Kidney glomerular epithelial cell (primary cell): ENCODE measurements at regions not wholly inside any gene's neighbourhood (a gene's known extent, or its start where the extent isn't known, plus 50 kb on each side); places are given as distances from the start of the nearest gene placed in this dataset.

Source experiments
- DNase-seq: peaks from one replicate; lab custom pipeline; 2025; lab: John Stamatoyannopoulos, UW

- DNase-seq, result no peak
Measured at GRCh38 chr11:70608568-70609470, 210.5 kb downstream of the CTTN start.

DNA sequence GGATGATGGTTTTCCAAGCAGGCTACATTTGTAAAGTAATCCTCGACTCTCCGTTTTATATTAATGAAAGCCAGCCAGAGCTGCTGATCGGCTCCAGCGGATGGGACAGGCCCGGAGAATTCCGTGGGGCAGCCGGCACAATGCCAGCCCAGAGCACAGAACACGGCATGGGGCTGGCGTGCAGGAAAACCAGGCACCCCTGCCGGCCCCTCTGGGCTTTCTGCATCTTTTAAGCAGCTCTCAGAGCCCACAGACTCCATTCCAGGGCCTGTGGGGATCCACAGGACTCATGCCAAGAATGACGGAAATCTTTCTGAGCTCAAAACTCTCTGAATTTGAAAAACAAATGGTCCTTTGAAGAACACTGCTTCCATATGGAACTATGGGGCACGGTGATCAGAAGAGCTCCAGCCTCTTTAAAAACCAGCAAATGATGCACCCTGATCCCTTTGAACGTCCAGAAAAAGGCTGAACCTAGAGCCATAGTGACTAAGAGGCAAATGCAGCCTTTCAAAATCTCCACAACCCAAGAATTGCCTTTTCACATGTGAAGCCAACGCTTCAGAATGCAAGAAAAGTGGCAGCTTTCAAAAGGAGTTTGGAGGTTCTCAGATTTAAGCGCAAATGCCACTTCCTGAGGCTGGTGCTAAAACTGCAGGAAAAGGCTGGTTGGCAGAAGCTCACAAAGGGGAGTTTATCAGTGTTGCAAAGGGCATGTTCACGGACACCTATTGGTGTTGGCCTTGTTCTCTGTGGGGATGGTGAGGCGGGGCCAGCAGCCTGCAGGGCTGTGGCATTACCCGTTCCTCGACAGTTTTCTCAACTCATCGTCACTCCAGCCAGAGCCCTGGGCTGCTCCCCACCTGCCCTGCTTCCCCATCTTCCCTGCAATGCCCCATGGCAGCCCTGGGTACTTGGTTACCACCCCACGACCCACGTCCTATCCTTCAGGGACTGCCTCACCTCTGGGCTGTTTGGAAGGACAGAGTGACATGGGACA lies 212.5 kb downstream of the CTTN start:
- no peak for DNase-seq

DNA sequence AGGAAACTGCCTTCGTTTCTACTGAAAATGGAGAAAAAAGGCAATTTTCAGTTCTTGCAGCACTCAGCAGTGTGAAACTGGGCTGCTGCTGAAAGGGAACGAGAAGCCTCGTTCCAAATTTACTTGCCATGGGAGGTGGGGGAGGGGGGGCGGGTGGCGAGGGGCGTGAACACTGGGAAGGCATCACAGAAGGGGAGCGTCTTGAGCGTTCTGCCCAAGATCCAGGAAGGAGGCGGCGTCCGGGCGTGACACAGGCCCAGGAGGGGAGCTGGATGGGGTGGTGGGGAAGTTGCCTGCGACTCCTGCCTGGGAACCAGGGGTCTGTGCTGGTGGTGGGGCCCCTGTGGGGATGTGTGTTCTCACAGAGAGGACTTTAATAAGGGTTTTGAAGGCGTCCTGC lies 213.5 kb downstream of the CTTN start:
- no peak for DNase-seq

- DNase-seq, result no peak
Measured at GRCh38 chr11:70612459-70613141, 214.3 kb downstream of the CTTN start.

DNA sequence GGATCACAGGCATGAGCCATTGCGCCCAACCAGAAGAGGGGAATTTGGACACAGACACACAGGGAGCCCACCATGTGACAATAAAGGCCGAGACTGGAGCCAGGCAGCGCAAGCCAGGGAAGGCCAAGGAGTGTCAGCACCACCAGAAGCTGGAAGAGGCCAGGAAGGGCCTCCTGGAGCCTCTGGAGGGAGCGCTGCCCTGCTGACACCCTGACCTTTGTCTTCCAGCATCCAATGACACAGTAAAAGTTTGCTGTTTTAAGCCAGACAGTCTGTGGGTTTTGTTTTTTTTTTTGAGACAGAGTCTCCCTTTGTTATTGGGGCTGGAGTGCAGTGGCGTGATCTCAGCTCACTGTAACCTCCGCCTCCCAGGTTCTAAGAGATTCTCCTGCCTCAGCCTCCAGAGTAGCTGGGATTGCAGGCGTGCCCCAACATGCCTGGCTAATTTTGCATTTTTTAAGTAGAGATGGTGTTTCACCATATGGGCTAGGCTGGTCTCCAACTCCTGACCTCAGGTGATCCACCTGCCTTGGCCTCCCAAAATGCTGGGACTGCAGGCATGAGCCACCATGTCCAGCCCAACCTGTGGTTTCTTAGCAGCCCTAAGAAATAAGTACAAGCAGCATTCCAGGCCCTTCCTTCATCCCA lies 215.8 kb downstream of the CTTN start:
- DNase-seq, result no peak

DNA sequence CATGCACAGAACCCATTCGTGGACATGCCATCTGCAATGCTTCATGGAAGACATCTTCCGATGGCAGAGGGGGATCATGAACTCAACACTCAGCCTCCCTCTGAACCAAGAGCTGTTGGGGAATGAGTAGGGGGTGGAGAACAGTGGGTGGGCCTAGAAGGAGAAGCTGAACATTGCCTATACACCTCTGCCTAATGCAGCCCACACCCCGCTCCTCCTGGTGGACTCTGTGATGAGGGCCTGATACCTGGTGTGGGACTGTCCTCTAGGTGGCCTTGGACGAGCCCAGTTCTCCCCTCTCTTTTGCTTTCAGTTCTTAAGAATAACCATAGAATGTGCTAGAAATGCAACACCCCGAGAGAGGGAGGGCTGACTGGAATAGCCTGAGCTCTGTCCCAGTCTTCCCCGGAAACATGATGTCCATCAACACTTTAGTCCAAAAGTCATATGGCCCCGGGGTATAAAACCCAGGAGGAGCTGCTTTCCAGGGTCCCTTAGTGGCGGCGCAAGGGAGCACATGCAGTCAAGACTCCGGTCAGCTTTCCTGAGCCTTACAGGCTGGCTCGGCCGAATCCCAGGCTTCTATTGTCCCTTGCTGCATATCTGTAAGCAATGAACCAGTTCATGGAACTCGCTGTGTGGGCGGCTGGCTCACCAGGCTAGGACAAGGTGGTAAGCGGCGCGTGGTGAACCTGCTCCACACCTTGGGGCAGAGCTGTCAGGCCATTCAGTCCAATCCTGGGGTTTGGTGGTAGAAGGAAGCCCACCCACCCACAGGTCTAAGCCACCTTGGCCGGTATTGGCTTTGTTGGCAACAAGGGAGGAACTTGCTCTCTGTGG lies 216.9 kb downstream of the CTTN start:
- no peak for DNase-seq

GRCh38 chr11:70616317-70616716 lies 218.0 kb downstream of the CTTN start:
- DNase-seq, result no peak

DNA sequence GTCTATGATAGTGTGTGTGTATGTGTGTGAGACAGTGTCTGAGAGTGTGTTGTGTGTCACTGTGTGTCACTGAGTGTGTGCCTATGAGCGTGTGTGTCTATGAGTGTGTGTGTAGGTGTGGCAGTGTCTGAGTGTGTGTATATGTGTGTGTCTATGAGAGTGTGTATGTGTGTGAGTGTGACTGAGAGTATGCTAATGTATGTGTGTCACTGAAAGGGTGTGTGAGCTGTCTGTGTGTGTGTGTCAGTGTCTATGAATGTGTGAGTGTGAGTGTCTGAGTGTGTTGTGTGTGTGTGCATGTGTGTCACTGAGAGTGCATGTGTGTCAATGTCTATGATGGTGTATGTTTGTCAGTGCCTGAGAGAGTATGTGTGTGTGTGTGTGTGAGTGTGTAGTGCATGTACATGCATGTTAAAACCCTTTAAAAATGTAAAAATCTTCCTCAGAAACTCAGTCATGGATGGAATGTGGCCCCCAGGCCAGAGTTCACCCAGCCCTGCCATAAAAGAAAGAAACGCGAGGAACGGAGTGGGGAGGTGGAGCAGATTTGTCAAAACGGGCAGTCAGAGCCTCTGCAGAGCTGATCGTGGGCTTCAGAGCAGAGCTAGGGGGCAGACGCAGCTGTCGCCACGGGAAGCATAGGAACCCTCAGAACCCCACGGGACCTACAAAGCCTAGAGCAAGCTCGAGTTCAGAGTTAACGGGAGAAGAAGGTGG lies 218.8 kb downstream of the CTTN start:
- no peak for DNase-seq

GRCh38 chr11:70618431-70619101 lies 220.2 kb downstream of the CTTN start:
- DNase-seq, result no peak

DNA sequence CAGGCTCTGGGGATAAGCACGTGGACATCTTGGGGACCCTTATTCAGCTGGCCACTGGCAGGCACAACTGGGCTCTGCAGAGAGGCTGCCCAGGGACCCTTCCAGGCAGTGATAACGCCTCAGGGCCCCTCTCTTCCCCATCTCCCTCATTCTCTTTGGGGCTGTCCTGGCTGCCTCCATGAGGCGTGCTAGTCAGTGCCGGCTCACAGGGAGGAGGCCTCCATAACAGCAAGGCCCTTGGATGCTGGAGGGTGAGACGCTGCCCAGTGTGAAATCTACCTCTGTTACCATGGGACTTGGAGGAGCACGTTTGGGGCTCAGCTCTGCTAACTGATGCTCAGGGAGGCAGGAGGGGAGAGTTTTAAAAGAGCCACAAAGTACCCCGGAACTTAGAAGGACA lies 221.3 kb downstream of the CTTN start:
- no peak for DNase-seq

DNA sequence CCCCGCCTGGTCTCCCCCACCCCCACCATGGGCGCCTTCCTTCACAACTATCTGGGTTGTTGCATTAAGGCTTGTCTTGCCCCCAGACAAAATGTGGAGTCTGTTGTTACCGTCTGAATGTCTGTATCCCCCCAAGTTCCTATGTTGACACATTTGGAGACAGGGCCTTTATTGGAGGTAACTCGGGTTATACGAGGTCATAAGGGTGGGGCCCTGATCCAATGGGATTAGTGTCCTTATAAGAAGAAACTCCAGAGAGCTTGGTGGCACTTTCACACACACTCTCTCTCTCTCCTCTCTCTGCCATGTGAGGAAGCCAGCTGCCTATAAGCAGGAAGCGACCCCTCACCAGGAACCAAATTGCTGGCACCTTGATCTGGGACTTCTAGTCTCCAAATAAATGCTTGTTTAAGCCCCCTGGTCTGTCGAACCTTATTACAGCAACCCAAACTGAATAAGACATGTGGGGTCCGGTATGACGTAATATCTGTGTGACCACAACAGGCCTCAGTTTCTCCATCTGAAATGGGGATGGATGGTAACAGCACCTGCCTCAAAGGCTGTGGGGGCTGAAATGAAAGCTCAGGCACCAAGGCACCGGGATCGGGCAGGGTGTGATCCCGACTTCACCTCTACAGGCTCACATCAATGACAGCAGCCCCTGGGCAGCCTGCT lies 222.3 kb downstream of the CTTN start:
- no peak for DNase-seq

- DNase-seq, result no peak
Measured at GRCh38 chr11:70621241-70621640, 222.9 kb downstream of the CTTN start.

DNA sequence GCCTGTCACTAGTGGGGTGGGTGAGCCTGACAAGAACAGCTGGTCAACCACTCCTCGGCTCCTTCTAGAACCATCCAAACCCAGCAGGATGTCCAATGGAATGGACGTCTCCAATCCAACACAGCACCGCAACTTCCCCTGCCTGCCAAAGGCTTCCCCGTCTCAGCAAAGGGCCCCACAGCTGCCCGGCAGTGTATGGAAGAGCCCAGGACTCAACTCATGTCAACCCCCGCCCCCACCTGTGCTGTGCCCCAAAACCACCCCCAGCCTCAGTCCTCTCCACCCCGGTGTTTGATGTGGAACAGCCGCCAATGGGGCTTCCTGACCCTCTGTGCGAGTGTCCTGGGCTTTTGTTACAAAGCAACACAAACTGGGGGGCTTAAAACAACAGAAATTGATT lies 223.8 kb downstream of the CTTN start:
- DNase-seq, result no peak

DNA sequence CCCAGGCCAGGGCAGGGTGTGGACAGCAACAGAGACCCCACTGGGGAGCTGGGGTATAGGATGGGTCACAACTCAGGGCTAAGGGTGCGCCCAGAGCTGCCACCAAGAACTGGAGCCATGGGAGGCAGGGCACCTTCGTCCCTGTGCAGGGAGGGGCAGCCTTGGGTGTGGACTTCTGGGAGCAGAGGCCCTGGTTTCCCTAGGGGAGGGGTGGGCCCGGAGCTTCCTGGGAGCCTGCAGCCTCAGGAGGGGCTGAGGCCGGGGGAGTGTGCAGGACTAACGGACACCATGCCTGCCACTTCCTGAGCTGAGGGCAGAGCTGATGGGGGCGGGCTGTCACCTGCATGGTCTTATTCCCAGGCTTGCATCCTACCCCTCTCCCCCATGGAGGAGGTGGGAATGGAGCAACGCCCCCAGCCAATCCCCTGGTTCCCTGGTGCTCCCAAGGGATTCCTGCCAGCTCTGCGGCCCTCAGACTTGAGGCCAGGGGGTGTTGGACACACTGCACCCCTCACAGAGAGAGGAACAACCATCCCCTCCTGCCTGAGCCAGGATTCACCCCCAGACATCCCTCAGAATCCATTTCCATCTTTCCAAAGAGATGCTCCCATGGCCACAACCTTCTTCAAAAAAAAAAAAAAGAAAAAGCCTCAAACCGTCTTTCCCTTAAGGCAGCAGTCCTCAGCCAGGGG lies 225.7 kb downstream of the CTTN start:
- no peak for DNase-seq

DNA sequence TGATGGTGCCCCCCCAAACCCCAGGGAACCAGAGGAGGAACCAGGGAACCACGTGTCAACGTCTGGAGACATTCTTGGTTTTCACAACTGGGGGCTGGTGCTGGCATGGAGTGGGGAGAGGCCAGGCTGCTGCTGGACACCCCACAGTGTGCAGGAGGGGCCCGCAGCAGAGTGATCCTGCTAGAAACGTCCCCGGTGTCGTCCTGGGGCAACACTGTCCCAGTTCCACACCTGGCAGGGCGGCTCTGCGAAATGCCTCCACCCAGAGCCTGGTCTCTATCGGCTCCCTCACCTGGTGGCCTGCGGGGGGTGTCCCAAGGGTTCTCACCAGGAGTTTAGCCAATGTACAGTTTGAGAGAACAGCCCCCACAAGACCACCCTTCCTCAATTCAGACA lies 226.3 kb downstream of the CTTN start:
- DNase-seq, result no peak

- no peak for DNase-seq
Measured at GRCh38 chr11:70625051-70625450, 226.7 kb downstream of the CTTN start.

GRCh38 chr11:70625582-70626518 lies 227.5 kb downstream of the CTTN start:
- DNase-seq, result no peak
